ENCODE measurements at regions not wholly inside any gene's neighbourhood (a gene's known extent, or its start where the extent isn't known, plus 50 kb on each side); places are given as distances from the start of the nearest gene placed in this dataset.

GRCh38 chr12:88790231-88790630 lies 210.0 kb upstream of the KITLG start:
- WGBS, 2 donors: 42 to 46% methylated on average over 1 of the region's 1 CpG

GRCh38 chr12:88784166-88784565 lies 203.9 kb upstream of the KITLG start:
- Histone ChIP-seq H3K36me3 (replicated peaks in 1 of 2; ENCODE audit: insufficient read depth in 1 of 2, low read depth in 2 of 2) (no peaks in the 10 kb centered on the region), H3K27ac (no peak overlapping the region), H3K4me1 (no peaks in the 10 kb centered on the region), H3K27me3 (no peaks in the 10 kb centered on the region), H3K4me3 (no peak overlapping the region), H3K9me3 (no peaks in the 10 kb centered on the region)
- TF ChIP-seq CTCF (IDR thresholded peaks at IDR 0.05) (no peak), POLR2A (IDR thresholded peaks at IDR 0.05) (no peak)
- no peak for DNase-seq
- intact Hi-C loops (cut with DNase I): no loop called here
- 58 to 69% methylated on average over 1 of the region's 1 CpG for WGBS, 2 donors
- no peak for ATAC-seq

More at GRCh38 chr12:88790231-88790630, 210.0 kb upstream of the KITLG start:
- DNase-seq: no peak
- Histone ChIP-seq H3K27me3 (no peaks in the 10 kb centered on the region), H3K36me3 (replicated peaks in 1 of 2; ENCODE audit: insufficient read depth in 1 of 2, low read depth in 2 of 2) (no peaks in the 10 kb centered on the region), H3K27ac (no peak overlapping the region), H3K4me1 (no peaks in the 10 kb centered on the region), H3K4me3 (no peak overlapping the region), H3K9me3 (no peaks in the 10 kb centered on the region)
- no peak for ATAC-seq
- intact Hi-C loops (cut with DNase I): no loop called here
- TF ChIP-seq POLR2A (IDR thresholded peaks at IDR 0.05) (no peak), CTCF (IDR thresholded peaks at IDR 0.05) (no peak)

GRCh38 chr12:88782351-88782750 lies 202.1 kb upstream of the KITLG start:
- 88 to 92% methylated on average over 1 of the region's 1 CpG for WGBS, 2 donors
- H3K9me3 ChIP-seq: no peaks in the 10 kb centered on the region
- no peak for DNase-seq

GRCh38 chr12:88781909-88782308 lies 201.6 kb upstream of the KITLG start:
- Histone ChIP-seq H3K4me1 (no peaks in the 10 kb centered on the region), H3K9me3 (no peaks in the 10 kb centered on the region)
- no peak for ATAC-seq

More at GRCh38 chr12:88782351-88782750, 202.1 kb upstream of the KITLG start:
- Histone ChIP-seq H3K27ac (no peak overlapping the region), H3K4me3 (no peak overlapping the region), H3K36me3 (replicated peaks in 1 of 2; ENCODE audit: insufficient read depth in 1 of 2, low read depth in 2 of 2) (no peaks in the 10 kb centered on the region), H3K27me3 (no peaks in the 10 kb centered on the region), H3K4me1 (no peaks in the 10 kb centered on the region)
- no peak for TF ChIP-seq POLR2A (IDR thresholded peaks at IDR 0.05)
- TF ChIP-seq CTCF (IDR thresholded peaks at IDR 0.05): no peak
- no peak for ATAC-seq
- intact Hi-C loops (cut with DNase I): no loop called here

More at GRCh38 chr12:88781909-88782308, 201.6 kb upstream of the KITLG start:
- no peak for TF ChIP-seq CTCF (IDR thresholded peaks at IDR 0.05)
- TF ChIP-seq POLR2A (IDR thresholded peaks at IDR 0.05): no peak
- Histone ChIP-seq H3K4me3 (no peak overlapping the region), H3K27me3 (no peaks in the 10 kb centered on the region), H3K36me3 (replicated peaks in 1 of 2; ENCODE audit: insufficient read depth in 1 of 2, low read depth in 2 of 2) (no peaks in the 10 kb centered on the region), H3K27ac (no peak overlapping the region)
- DNase-seq: no peak
- intact Hi-C loops (cut with DNase I): no loop called here
